ENCODE measurements at regions not wholly inside any gene's neighbourhood (a gene's known extent, or its start where the extent isn't known, plus 50 kb on each side); places are given as distances from the start of the nearest gene placed in this dataset.

DNA sequence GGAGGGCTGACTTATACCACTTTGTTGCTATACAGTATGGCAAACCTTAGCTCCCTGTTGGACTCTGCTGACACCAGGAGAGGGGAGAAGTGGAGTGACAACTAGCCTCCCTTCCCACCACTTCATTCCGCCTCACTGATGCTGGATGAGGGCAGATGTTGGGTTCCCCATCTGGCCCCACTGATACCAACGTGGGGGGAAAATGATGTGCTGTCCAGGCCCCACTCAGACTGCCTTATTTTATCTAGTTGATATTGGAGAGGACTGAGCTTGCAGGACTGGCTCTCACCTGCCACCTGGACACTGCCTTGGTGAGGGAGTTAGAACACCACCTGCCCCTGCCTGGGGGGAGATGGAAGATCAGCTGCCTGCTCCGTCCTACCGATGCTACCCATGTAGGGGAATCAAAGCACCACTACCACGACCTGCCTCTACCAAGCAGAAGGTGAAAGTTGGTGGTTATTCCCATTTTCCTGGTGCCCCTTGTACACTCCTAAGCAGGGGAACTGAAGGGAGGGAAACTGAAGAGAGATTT is 292.1 kb downstream of the GADD45G start:
- Mint-ChIP-seq H3K36me3 (no peaks in the 10 kb centered on the region), H3K4me3 (no peak overlapping the region), H3K9me3 (no peaks in the 10 kb centered on the region), H3K27me3 (ENCODE audit: low read depth) (no peaks in the 10 kb centered on the region), H3K27ac (no peak overlapping the region), H3K4me1 (peaks cover 3% of the 10 kb centered on the region)
- peak in 1 of 2 experiments; percentile 14 for DNase-seq (ENCODE audit: low spot score in 2 of 2, unreplicated experiment in 2 of 2)
- TF ChIP-seq CTCF (IDR thresholded peaks at IDR 0.05; ENCODE audit: unreplicated experiment), result no peak

- peak in 1 of 2 experiments; percentile 11 for DNase-seq (ENCODE audit: low spot score in 2 of 2, unreplicated experiment in 2 of 2)
- H3K27ac Mint-ChIP-seq, result no peak overlapping the region
- TF ChIP-seq CTCF (IDR thresholded peaks at IDR 0.05; ENCODE audit: unreplicated experiment), result no peak
- no peak overlapping the region for H3K4me3 Mint-ChIP-seq
- no peaks in the 10 kb centered on the region for H3K27me3 Mint-ChIP-seq (ENCODE audit: low read depth)
- no peaks in the 10 kb centered on the region for H3K9me3 Mint-ChIP-seq
- no peaks in the 10 kb centered on the region for H3K36me3 Mint-ChIP-seq
- peaks cover 14% of the 10 kb centered on the region for H3K4me1 Mint-ChIP-seq
Measured at GRCh38 chr9:89899573-89899972, 294.8 kb downstream of the GADD45G start.

- TF ChIP-seq CTCF (IDR thresholded peaks at IDR 0.05; ENCODE audit: unreplicated experiment), result no peak
- DNase-seq (ENCODE audit: low spot score in 2 of 2, unreplicated experiment in 2 of 2), result no peak
- H3K9me3 Mint-ChIP-seq, result peaks cover 1% of the 10 kb centered on the region
- no peaks in the 10 kb centered on the region for H3K36me3 Mint-ChIP-seq
- H3K4me1 Mint-ChIP-seq, result peaks cover 14% of the 10 kb centered on the region
- H3K27ac Mint-ChIP-seq, result no peak overlapping the region
- no peaks in the 10 kb centered on the region for H3K27me3 Mint-ChIP-seq (ENCODE audit: low read depth)
- no peak overlapping the region for H3K4me3 Mint-ChIP-seq
Measured at GRCh38 chr9:89901920-89902319, 297.1 kb downstream of the GADD45G start.

DNA sequence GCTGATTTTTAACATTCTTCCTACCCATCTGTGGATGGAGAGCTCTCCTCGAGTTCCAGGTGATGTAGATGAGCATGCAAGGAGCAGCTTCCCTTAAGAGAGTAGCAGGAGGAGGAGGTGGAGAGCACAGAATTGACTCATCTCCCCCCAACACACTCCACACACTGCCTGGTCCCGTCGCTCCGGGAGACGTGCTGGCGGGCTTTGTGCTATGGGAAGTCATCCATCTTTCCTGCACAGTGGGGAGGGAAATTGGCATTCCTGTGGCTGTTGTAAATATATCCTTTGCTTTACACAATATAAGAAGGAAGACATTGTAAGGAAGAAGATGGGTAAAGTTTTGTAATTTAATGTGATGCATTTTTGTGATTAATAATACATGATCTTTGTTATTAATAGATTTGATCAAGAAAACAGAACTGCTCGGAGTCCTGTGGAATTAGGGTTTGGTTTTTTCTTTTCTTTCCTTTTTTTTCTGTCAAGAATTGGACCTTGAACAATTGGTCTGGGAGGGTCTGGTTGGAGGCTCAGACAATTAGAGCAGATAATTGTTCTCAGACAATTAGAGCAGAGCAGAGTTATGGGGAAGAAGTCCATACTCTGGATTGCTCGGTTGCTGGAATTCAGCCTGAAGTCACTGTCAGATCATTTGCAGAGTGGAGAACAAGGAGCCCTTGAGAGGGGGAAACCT is 297.8 kb downstream of the GADD45G start:
- DNase-seq (ENCODE audit: low spot score in 2 of 2, unreplicated experiment in 2 of 2), result no peak
- Mint-ChIP-seq H3K4me1 (peaks cover 14% of the 10 kb centered on the region), H3K27ac (peak overlapping the region; percentile 11), H3K36me3 (no peaks in the 10 kb centered on the region), H3K4me3 (no peak overlapping the region), H3K9me3 (peaks cover 8% of the 10 kb centered on the region), H3K27me3 (ENCODE audit: low read depth) (no peaks in the 10 kb centered on the region)
- no peak for TF ChIP-seq CTCF (IDR thresholded peaks at IDR 0.05; ENCODE audit: unreplicated experiment)

- Mint-ChIP-seq H3K4me3 (no peak overlapping the region), H3K27me3 (ENCODE audit: low read depth) (no peaks in the 10 kb centered on the region), H3K27ac (no peak overlapping the region), H3K9me3 (peaks cover 8% of the 10 kb centered on the region), H3K36me3 (no peaks in the 10 kb centered on the region), H3K4me1 (peaks cover 14% of the 10 kb centered on the region)
- TF ChIP-seq CTCF (IDR thresholded peaks at IDR 0.05; ENCODE audit: unreplicated experiment), result no peak
- no peak for DNase-seq (ENCODE audit: low spot score in 2 of 2, unreplicated experiment in 2 of 2)
Measured at GRCh38 chr9:89903141-89903475, 298.3 kb downstream of the GADD45G start.

All from mesothelial cell of epicardium (in vitro differentiated cells).